ENCODE measurements at regions not wholly inside any gene's neighbourhood (a gene's known extent, or its start where the extent isn't known, plus 50 kb on each side); places are given as distances from the start of the nearest gene placed in this dataset.

DNA sequence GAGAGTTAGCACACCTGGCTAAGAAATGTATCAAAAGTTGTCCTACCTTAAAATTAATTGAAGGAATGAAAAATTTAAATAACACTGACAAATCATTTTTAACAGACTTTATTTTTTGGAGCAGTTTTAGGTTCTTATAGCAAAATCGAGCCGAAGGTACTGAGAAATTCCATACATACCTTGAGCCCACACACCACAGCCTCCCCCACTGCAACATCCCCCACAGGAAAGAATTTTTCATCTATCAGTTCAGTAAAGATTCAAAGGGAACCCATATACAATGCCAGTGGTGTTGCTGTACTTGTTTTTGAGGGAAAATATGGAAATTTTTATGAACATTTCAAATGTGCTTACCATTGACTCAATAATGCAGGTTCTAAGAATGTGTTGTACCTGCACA is 169.8 kb upstream of the HS6ST1 start:
- TF ChIP-seq, protein P1, sequence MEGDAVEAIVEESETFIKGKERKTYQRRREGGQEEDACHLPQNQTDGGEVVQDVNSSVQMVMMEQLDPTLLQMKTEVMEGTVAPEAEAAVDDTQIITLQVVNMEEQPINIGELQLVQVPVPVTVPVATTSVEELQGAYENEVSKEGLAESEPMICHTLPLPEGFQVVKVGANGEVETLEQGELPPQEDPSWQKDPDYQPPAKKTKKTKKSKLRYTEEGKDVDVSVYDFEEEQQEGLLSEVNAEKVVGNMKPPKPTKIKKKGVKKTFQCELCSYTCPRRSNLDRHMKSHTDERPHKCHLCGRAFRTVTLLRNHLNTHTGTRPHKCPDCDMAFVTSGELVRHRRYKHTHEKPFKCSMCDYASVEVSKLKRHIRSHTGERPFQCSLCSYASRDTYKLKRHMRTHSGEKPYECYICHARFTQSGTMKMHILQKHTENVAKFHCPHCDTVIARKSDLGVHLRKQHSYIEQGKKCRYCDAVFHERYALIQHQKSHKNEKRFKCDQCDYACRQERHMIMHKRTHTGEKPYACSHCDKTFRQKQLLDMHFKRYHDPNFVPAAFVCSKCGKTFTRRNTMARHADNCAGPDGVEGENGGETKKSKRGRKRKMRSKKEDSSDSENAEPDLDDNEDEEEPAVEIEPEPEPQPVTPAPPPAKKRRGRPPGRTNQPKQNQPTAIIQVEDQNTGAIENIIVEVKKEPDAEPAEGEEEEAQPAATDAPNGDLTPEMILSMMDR (IDR thresholded peaks at IDR 0.05; ENCODE audit: low read depth, low read length): no peak
- no peaks in the 10 kb centered on the region for H3K36me3 ChIP-seq
- no peaks in the 10 kb centered on the region for H3K4me1 ChIP-seq
- H3K4me3 ChIP-seq (ENCODE audit: low read depth, low read length): no peak overlapping the region
- no peak for DNase-seq
- no peaks in the 10 kb centered on the region for H3K9me3 ChIP-seq
- no peaks in the 10 kb centered on the region for H3K27me3 ChIP-seq

DNA sequence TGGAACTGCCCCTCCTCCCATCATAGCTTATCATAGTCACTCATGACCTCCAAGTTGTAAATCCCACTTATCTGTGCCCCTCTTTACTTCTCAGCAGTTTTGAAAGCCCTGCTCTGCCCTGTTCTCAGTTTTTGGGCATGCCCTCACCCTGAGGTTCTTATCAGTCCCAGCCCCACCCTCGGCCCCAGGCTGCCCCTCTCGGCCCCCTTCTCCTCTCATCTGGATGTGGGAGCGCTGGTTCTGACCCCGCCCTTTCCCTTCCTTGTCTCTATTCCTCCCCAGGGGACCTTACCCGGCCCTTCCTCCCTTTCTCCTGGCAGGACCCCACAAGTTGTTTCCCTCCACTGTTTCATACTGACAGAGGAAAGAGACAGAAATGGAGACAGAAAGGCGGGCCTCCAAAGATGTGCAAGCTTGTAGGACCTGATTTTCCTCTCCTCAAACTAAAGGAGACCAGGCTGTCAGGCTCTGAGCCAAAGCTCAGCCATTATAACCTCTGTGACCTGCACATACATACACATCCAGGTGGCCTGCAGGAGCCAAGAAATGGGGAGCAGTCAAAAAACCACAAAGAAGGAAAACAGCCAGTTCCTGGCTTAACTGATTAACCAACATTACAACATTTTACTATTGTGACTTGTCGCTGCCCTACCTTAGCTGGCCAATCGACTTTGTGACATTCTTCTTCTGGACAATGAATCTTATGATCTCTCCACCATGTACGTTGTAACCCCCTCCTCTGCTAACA is 171.0 kb upstream of the HS6ST1 start:
- Histone ChIP-seq H3K27me3 (no peaks in the 10 kb centered on the region), H3K4me3 (ENCODE audit: low read depth, low read length) (no peak overlapping the region), H3K36me3 (no peaks in the 10 kb centered on the region), H3K4me1 (no peaks in the 10 kb centered on the region), H3K9me3 (no peaks in the 10 kb centered on the region)
- no peak for DNase-seq
- TF ChIP-seq, protein P1 (IDR thresholded peaks at IDR 0.05; ENCODE audit: low read depth, low read length): no peak

DNA sequence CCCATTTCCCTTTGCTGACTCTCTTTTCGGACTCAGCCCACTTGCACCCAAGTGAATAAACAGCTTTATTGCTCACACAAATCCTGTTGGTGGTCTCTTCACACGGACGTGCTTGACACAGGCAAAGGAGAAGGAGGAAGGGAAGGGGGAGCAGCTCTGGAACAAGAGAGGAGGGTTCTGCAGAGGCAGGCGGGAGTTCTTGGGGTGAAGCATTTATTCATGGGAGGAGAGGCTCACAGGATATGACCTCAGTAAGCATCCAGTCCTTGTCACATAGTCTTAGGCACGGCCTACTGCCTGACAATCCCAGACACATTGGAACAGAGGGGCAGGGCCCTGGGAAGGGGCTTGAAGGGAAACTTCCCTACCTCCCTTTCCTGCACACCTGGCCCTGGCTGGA is 171.7 kb upstream of the HS6ST1 start:
- Histone ChIP-seq H3K36me3 (no peaks in the 10 kb centered on the region), H3K9me3 (no peaks in the 10 kb centered on the region), H3K27me3 (no peaks in the 10 kb centered on the region), H3K4me1 (no peaks in the 10 kb centered on the region), H3K4me3 (ENCODE audit: low read depth, low read length) (no peak overlapping the region)
- no peak for DNase-seq
- TF ChIP-seq, protein P1 (IDR thresholded peaks at IDR 0.05; ENCODE audit: low read depth, low read length): no peak

DNA sequence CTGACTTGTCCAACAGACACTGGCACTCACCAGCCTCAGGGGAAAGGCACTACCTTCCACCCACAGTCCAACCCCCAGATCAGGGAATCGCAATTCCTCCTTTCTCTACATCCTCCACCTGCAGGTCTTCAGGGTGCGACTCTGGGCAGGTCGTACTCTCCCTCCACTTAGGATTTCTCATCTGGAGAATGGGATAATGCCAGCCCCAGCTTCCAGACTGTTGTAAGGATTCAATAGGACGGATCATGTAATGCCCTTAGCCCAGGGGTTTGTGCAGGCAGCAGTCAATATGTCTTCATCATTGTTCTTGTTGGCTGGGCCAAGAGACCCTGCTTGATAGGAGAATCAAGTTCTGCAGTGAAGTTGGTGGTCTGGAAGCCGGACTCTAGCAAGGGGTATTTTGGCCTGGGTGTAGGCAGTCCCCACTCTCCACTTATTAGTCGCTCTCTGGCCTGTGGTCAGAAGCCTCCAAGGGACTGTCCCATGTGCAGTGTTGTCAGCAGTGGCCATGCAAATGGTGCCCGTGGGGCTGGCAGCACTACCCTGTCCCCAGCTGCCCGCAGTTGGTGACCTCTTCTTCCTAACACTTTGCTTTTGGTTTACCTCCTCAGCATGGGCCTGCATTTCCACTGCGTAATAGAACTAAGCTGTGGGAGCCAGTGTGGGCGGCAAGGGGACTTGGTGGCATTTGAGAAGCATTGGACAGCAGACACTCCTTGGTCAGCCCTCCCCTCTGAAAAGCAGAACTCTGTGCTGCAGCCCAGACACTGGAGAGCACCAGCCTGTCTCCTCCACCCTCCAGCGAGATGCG is 172.4 kb upstream of the HS6ST1 start:
- no peak for DNase-seq
- Histone ChIP-seq H3K36me3 (no peaks in the 10 kb centered on the region), H3K4me3 (ENCODE audit: low read depth, low read length) (no peak overlapping the region), H3K4me1 (no peaks in the 10 kb centered on the region), H3K9me3 (no peaks in the 10 kb centered on the region), H3K27me3 (no peaks in the 10 kb centered on the region)
- TF ChIP-seq, protein P1 (IDR thresholded peaks at IDR 0.05; ENCODE audit: low read depth, low read length): no peak

DNA sequence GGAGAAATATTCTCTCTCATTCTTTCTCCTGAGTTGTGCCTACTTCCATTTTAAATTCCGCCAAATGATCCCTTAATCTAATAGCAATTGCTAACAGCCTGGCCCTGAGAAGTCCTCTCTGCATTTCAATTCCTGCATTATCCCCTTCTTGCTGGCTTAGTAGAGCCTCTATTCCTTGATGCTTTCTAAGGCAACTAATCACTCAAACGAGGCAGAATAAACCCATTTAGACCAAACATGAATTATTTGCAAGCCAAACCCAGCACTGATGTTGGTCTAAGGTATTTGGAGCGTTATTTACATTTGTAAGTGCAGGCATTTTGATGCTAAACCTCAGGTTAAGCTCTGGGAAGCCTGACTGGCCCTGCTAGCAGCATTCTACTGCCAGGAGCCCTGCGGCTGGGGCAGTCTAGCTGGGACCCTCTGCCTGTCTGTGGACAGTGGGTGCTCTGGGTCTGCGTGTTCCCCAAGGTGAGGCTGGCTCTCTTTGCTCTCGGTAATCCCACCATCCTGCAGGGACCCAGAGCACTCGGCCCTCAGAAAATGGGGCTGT is 173.1 kb upstream of the HS6ST1 start:
- Histone ChIP-seq H3K27me3 (no peaks in the 10 kb centered on the region), H3K36me3 (no peaks in the 10 kb centered on the region), H3K4me3 (ENCODE audit: low read depth, low read length) (no peak overlapping the region), H3K9me3 (no peaks in the 10 kb centered on the region), H3K4me1 (no peaks in the 10 kb centered on the region)
- TF ChIP-seq, protein P1 (IDR thresholded peaks at IDR 0.05; ENCODE audit: low read depth, low read length): no peak
- no peak for DNase-seq
